ENCODE measurements at regions not wholly inside any gene's neighbourhood (a gene's known extent, or its start where the extent isn't known, plus 50 kb on each side); places are given as distances from the start of the nearest gene placed in this dataset.

GRCh38 chr18:77548790-77549420 is 299.3 kb downstream of the GALR1 start:
- Histone ChIP-seq H3K27ac (ENCODE audit: low read length) (no peak overlapping the region), H3K9me3 (ENCODE audit: low read length) (no peaks in the 10 kb centered on the region), H4K20me1 (ENCODE audit: insufficient read depth) (no peaks in the 10 kb centered on the region), H3K79me2 (replicated peaks; ENCODE audit: insufficient read depth, low read length) (no peaks in the 10 kb centered on the region), H3K4me3 (ENCODE audit: low read length) (no peak overlapping the region), H3K27me3 (ENCODE audit: insufficient read depth, low read depth, low read length) (no peaks in the 10 kb centered on the region), H3K36me3 (ENCODE audit: insufficient read depth, low read length) (no peaks in the 10 kb centered on the region), H3K9me2 (ENCODE audit: insufficient read depth, low read length) (no peaks in the 10 kb centered on the region), H2AFZ (ENCODE audit: low read depth, low read length) (no peak overlapping the region), H3K4me2 (ENCODE audit: low read length) (no peak overlapping the region), H3F3A (ENCODE audit: insufficient read depth, low read length, poor library complexity, severe bottlenecking) (no peaks in the 10 kb centered on the region), H3K9ac (ENCODE audit: low read length) (no peak overlapping the region)
- TF ChIP-seq POLR2AphosphoS5 (IDR thresholded peaks at IDR 0.05) (no peak), RAD21 (conservative IDR thresholded peaks at IDR 0.05) (no peak), SMC3 (conservative IDR thresholded peaks at IDR 0.05; ENCODE audit: poor library complexity) (no peak), TAF1 (IDR thresholded peaks at IDR 0.05; ENCODE audit: low read depth) (no peak), MXI1 (conservative IDR thresholded peaks at IDR 0.05; ENCODE audit: poor library complexity, severe bottlenecking) (no peak), EP300 (conservative IDR thresholded peaks at IDR 0.05; ENCODE audit: poor library complexity, severe bottlenecking) (no peak), EZH2 (IDR thresholded peaks at IDR 0.05; ENCODE audit: borderline replicate concordance, insufficient read depth, low read length, poor library complexity, severe bottlenecking) (no peak)
- TF ChIP-seq, protein P1, sequence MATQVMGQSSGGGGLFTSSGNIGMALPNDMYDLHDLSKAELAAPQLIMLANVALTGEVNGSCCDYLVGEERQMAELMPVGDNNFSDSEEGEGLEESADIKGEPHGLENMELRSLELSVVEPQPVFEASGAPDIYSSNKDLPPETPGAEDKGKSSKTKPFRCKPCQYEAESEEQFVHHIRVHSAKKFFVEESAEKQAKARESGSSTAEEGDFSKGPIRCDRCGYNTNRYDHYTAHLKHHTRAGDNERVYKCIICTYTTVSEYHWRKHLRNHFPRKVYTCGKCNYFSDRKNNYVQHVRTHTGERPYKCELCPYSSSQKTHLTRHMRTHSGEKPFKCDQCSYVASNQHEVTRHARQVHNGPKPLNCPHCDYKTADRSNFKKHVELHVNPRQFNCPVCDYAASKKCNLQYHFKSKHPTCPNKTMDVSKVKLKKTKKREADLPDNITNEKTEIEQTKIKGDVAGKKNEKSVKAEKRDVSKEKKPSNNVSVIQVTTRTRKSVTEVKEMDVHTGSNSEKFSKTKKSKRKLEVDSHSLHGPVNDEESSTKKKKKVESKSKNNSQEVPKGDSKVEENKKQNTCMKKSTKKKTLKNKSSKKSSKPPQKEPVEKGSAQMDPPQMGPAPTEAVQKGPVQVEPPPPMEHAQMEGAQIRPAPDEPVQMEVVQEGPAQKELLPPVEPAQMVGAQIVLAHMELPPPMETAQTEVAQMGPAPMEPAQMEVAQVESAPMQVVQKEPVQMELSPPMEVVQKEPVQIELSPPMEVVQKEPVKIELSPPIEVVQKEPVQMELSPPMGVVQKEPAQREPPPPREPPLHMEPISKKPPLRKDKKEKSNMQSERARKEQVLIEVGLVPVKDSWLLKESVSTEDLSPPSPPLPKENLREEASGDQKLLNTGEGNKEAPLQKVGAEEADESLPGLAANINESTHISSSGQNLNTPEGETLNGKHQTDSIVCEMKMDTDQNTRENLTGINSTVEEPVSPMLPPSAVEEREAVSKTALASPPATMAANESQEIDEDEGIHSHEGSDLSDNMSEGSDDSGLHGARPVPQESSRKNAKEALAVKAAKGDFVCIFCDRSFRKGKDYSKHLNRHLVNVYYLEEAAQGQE (IDR thresholded peaks at IDR 0.05; ENCODE audit: borderline replicate concordance) = no peak
- TF ChIP-seq, protein P2, sequence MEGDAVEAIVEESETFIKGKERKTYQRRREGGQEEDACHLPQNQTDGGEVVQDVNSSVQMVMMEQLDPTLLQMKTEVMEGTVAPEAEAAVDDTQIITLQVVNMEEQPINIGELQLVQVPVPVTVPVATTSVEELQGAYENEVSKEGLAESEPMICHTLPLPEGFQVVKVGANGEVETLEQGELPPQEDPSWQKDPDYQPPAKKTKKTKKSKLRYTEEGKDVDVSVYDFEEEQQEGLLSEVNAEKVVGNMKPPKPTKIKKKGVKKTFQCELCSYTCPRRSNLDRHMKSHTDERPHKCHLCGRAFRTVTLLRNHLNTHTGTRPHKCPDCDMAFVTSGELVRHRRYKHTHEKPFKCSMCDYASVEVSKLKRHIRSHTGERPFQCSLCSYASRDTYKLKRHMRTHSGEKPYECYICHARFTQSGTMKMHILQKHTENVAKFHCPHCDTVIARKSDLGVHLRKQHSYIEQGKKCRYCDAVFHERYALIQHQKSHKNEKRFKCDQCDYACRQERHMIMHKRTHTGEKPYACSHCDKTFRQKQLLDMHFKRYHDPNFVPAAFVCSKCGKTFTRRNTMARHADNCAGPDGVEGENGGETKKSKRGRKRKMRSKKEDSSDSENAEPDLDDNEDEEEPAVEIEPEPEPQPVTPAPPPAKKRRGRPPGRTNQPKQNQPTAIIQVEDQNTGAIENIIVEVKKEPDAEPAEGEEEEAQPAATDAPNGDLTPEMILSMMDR (IDR thresholded peaks at IDR 0.05; ENCODE audit: poor library complexity, severe bottlenecking) = no peak

DNA sequence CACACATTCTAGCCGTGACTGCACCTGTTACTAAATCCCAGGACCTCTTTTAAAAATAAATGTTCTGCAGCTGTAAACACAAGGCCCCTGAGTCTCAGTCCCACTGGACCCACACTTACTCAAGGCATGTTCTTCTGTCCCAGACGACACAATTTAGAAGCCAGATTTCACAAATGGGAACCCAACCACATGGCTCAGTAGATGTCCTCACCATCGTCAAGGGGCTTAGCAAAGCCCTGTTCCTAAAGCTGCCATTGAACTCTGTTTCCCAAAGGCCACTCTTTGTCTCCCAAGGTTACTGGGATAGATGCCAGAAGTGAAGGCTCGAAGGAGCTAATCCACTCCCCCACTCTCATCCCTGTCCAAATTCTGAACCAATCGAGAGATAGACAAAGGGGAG is 301.0 kb downstream of the GALR1 start:
- Histone ChIP-seq H3K9me3 (ENCODE audit: low read length) (no peaks in the 10 kb centered on the region), H3K9me2 (ENCODE audit: insufficient read depth, low read length) (no peaks in the 10 kb centered on the region), H3K9ac (ENCODE audit: low read length) (no peak overlapping the region), H3K4me2 (ENCODE audit: low read length) (no peak overlapping the region), H4K20me1 (ENCODE audit: insufficient read depth) (no peaks in the 10 kb centered on the region), H3K36me3 (ENCODE audit: insufficient read depth, low read length) (no peaks in the 10 kb centered on the region), H2AFZ (ENCODE audit: low read depth, low read length) (no peak overlapping the region), H3K27me3 (ENCODE audit: insufficient read depth, low read depth, low read length) (no peaks in the 10 kb centered on the region), H3K79me2 (replicated peaks; ENCODE audit: insufficient read depth, low read length) (no peaks in the 10 kb centered on the region), H3K27ac (ENCODE audit: low read length) (no peak overlapping the region), H3F3A (ENCODE audit: insufficient read depth, low read length, poor library complexity, severe bottlenecking) (no peaks in the 10 kb centered on the region), H3K4me3 (ENCODE audit: low read length) (no peak overlapping the region)
- TF ChIP-seq TAF1 (IDR thresholded peaks at IDR 0.05; ENCODE audit: low read depth) (no peak), SMC3 (conservative IDR thresholded peaks at IDR 0.05; ENCODE audit: poor library complexity) (no peak), POLR2AphosphoS5 (IDR thresholded peaks at IDR 0.05) (no peak), EP300 (conservative IDR thresholded peaks at IDR 0.05; ENCODE audit: poor library complexity, severe bottlenecking) (no peak)
- TF ChIP-seq, protein P1 (IDR thresholded peaks at IDR 0.05; ENCODE audit: borderline replicate concordance) = no peak
- TF ChIP-seq, protein P2 (IDR thresholded peaks at IDR 0.05; ENCODE audit: poor library complexity, severe bottlenecking) = no peak
